ENCODE measurements at regions not wholly inside any gene's neighbourhood (a gene's known extent, or its start where the extent isn't known, plus 50 kb on each side); places are given as distances from the start of the nearest gene placed in this dataset.

DNA sequence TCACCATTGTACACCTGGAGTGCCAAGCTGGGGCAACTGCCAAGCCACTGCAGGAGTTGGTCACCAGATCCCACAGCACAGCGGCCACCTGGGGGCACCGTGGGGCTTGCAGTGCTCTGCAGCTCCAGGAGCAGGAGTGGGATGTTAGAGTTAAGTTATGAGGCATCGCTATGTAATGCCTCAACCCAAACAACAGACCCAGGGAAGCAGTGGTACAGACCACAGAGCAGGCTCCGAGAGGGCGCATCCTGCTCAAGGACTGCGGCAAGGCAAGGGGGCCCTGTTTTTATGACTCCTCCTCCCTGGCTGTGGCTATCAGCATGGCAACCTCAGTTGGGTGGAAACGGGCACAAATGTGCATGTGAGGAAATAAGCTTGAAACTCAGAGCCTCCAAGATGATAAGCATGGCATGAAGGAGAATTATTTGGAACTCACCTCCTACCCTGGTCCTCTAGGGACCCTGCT is 63.1 kb downstream of the ARL6IP4 start:
- no peaks in the 10 kb centered on the region for H3K36me3 Mint-ChIP-seq

DNA sequence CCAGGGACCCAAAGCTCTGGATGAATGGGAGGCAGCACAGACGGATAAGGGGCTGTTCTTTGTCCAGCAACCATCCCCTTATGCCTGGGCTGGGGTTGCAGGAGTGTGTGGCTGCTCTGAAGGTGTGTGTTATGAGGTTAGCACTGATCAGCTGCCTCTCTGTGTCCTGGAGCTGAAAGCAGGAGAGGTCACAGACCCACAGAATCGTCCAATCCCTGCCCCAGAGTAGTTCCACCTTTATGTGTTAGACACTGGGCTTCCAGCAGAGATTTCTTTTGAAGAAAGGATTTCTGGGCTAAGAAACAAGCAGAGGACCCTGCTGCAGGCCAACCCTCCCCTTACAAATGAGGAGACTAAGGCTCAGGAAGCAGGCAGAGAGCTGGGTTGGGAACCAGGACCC is 62.4 kb downstream of the ARL6IP4 start:
- Mint-ChIP-seq H3K4me1 (peaks cover 32% of the 10 kb centered on the region), H3K27ac (no peak overlapping the region), H3K4me3 (no peak overlapping the region), H3K9me3 (no peaks in the 10 kb centered on the region), H3K36me3 (no peaks in the 10 kb centered on the region), H3K27me3 (no peaks in the 10 kb centered on the region)
- DNase-seq = no peak

More for the DNA sequence above, 63.1 kb downstream of the ARL6IP4 start:
- H3K9me3 Mint-ChIP-seq = no peaks in the 10 kb centered on the region
- H3K4me1 Mint-ChIP-seq = peaks cover 36% of the 10 kb centered on the region
- peak; percentile 76 for DNase-seq
- peak overlapping the region; percentile 58 for H3K27ac Mint-ChIP-seq
- no peak overlapping the region for H3K4me3 Mint-ChIP-seq
- H3K27me3 Mint-ChIP-seq = no peaks in the 10 kb centered on the region

DNA sequence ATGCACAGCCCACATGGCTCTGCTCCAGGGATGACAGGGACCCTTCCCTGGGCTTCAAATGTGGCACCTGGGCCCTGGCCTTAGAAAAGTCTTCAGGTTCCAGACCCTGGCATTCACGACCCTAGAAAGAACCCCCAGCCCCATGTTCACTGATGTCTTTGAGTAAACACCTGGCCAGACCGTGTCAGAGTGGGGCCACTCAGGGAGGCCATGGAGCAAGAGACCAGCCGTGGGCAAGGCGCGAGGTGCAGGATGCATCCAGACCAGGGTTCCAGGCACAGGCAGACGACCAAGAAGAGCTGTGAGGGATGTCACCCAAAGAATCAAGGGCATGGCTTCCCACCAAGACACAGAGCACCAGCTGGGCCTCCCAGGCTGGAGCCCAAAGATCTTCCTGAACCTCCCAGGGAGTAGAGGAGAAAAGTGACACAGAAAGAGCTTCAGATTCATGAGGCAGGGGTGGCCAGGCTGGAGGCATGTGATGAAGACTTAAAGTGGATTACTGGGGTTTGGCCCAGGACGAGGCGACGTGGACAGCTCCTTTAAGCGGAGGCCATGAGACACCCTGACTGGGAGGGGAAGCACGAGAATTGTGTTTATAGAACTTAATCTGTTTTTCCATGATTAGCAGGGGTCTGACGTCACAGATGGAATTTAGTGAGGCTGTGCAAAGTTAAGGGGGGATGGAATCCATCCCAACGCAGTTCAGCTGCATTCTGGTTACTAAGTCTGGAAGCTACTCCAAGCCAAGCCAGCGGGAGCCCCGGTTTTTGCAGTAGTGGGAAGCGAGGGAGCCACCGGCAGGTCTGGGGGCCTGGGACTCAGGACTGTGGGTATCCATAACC is 61.6 kb downstream of the ARL6IP4 start:
- no peaks in the 10 kb centered on the region for H3K36me3 Mint-ChIP-seq
- no peaks in the 10 kb centered on the region for H3K27me3 Mint-ChIP-seq
- no peak overlapping the region for H3K27ac Mint-ChIP-seq
- H3K4me1 Mint-ChIP-seq = peaks cover 27% of the 10 kb centered on the region
- no peak for DNase-seq
- H3K9me3 Mint-ChIP-seq = no peaks in the 10 kb centered on the region
- H3K4me3 Mint-ChIP-seq = no peak overlapping the region

DNA sequence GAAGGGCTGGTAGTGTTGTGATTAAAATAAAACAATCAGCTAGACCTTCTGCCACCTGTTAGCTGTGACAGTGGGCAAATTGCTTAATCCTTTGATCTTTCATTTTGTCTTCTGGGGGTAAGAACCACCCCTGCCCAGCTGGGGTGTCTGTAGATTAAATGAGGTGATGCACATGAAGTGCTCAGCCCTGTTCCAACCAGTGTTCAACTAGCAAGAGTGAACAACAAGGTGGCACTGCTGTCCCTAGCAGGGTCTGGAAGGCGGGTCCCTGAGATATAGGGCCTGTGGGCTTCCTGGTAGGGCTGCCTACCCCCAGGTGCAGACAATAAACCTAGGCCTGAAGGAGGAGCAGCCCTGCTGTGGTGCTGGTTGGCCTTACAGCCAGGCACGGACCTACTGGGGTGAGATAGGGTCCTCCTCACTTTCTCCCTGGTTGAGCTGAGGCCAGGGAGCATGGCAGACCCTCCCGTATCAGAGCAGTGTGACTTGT is 60.6 kb downstream of the ARL6IP4 start:
- H3K27me3 Mint-ChIP-seq = no peaks in the 10 kb centered on the region

DNA sequence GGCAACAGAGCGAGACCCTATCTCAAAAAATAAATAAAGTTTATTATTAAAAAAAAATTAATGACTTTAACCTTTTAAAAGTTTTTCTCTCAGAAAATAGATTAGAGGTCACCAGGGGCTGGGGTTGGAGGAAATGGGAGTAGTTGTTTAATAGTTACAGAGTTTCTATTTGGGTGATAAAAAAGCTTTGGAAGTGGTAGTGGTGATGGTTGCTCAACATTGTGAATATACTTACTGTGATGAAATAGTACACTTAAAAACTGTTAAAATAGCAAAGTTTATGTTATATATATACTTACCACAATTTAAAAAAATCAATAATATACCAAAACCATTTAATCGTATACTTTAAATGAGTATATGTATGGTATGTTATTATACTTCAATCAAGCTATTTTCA is 59.6 kb downstream of the ARL6IP4 start:
- no peaks in the 10 kb centered on the region for H3K27me3 Mint-ChIP-seq

More for the DNA sequence above, 60.6 kb downstream of the ARL6IP4 start:
- Mint-ChIP-seq H3K36me3 (no peaks in the 10 kb centered on the region), H3K4me3 (no peak overlapping the region), H3K4me1 (peaks cover 22% of the 10 kb centered on the region), H3K27ac (no peak overlapping the region), H3K9me3 (no peaks in the 10 kb centered on the region)
- DNase-seq = no peak

DNA sequence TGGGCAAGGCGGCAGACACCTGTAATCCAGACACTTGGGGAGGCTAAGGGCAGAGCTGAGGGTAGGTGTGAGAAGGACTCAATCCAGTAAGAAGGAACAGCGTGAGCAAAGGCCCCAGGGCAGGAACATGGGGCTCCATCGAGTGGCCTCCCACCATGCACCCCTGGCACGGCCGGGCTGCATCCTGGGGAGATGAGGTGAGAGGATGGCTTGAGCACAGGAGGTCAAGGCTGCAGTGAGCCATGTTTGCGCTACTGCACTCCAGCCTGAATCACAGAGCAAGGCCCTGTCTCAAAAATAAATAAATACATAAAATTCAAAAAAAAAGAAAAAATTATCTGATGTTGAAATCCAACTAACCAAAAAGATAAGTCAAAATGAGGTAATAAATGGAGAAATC is 58.5 kb downstream of the ARL6IP4 start:
- no peak for DNase-seq
- no peak overlapping the region for H3K4me3 Mint-ChIP-seq
- no peak overlapping the region for H3K27ac Mint-ChIP-seq
- H3K36me3 Mint-ChIP-seq = peaks cover 2% of the 10 kb centered on the region
- H3K9me3 Mint-ChIP-seq = no peaks in the 10 kb centered on the region
- H3K27me3 Mint-ChIP-seq = no peaks in the 10 kb centered on the region
- peaks cover 24% of the 10 kb centered on the region for H3K4me1 Mint-ChIP-seq

More for the DNA sequence above, 59.6 kb downstream of the ARL6IP4 start:
- Mint-ChIP-seq H3K4me3 (no peak overlapping the region), H3K36me3 (no peaks in the 10 kb centered on the region), H3K9me3 (no peaks in the 10 kb centered on the region), H3K27ac (no peak overlapping the region), H3K4me1 (peaks cover 23% of the 10 kb centered on the region)
- no peak for DNase-seq

DNA sequence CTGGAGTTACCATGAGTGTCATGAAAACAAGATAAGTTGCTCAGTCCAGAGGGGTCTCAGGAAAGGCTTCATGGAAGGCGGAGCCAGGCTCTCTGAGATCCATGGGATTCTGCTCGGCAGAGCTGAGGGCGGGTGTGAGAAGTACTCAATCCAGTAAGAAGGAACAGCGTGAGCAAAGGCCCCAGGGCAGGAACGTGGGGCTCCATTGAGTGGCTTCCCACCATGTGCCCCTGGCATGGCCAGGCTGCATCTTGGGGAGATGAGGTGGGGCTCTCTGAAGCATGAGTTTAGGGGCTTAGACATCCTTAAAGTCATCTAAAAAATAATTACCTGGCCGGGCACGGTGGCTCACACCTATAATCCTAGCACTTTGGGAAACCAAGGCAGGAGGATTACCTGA is 58.0 kb downstream of the ARL6IP4 start:
- Mint-ChIP-seq H3K27ac (no peak overlapping the region), H3K9me3 (no peaks in the 10 kb centered on the region), H3K4me1 (peaks cover 24% of the 10 kb centered on the region), H3K4me3 (no peak overlapping the region), H3K27me3 (no peaks in the 10 kb centered on the region), H3K36me3 (peaks cover 6% of the 10 kb centered on the region)
- DNase-seq = no peak

DNA sequence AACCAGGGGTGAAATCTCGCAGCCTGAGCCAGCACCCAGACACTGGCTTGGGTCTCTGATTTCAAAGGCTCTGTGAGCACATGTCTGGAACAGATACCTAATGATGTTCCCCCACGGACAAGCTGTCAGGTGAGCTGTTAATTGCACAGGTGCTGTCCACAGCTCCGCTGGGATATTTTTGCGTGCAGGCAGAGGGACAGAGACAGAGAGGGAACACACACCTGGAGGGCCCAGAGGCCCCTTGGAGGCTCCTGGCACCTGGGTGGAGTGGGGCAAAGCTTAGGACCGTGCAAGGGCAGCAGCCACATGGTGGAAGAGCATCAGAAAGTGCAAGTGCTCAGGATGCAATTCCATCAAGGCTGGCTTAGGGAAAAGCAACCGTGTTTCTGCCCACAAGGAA is 57.3 kb downstream of the ARL6IP4 start:
- Mint-ChIP-seq H3K36me3 (peaks cover 8% of the 10 kb centered on the region), H3K4me1 (peaks cover 23% of the 10 kb centered on the region), H3K9me3 (no peaks in the 10 kb centered on the region), H3K27ac (no peak overlapping the region), H3K4me3 (no peak overlapping the region), H3K27me3 (no peaks in the 10 kb centered on the region)
- DNase-seq = no peak

DNA sequence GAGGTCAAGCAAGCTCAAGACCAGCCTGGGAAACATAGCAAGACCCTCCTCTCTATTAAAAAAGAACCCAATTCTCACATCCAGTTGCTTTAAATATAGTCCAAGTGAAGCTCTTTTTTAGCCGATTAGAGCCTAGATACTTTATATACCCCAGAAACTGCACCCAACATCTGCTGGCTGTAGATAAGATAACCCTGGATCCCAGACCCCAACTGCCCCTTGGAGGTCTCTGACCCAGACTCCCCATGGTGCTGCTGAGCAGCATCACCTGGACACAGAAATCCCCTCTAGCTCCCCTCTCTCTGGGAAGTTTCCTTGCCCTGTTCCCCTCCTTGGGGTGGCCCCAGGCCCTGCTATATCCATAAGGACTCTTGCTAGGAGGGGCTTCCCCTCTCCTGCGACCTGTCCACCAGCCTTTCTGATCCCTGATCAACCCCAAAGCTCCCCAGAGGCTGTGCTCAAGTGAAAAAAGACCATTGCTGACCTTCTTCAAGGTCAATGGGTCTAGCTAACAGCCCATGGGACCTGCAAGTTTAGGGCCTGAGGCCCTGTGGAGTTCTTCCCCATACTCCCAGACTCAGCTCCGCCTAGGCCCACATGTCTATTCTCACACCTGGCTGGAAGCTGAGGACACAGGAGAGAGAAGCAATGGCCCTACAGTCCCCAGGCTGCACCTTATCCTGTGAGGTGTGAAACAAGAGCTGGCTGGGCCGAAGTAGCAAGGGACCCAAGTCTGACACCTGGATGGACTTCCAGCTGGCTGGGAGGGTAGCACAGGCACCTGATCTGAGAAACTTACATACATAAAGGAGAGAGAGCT is 56.2 kb downstream of the ARL6IP4 start:
- Mint-ChIP-seq H3K4me3 (no peak overlapping the region), H3K4me1 (peaks cover 23% of the 10 kb centered on the region), H3K27me3 (no peaks in the 10 kb centered on the region), H3K27ac (no peak overlapping the region), H3K36me3 (peaks cover 8% of the 10 kb centered on the region), H3K9me3 (no peaks in the 10 kb centered on the region)
- no peak for DNase-seq

DNA sequence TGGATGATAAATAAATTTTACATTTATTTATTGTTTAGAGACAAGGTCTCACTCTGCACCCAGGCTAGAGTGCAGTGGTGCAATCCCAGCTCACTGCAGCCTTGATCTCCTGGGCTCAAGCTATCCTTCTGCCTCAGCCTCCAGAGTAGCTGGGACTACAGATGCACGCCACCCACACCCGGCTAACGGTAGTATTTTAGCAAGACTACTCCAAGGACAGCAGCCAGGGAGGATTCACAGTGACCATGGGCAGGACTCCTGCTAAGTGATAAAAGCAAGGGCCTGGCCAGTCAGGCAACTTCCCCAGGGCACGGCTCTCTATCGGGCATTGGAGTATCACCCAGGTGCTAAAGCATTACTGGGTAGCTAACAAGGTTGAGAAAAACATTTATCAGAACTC is 55.4 kb downstream of the ARL6IP4 start:
- H3K36me3 Mint-ChIP-seq = peaks cover 8% of the 10 kb centered on the region
- no peaks in the 10 kb centered on the region for H3K27me3 Mint-ChIP-seq
- peaks cover 21% of the 10 kb centered on the region for H3K4me1 Mint-ChIP-seq
- H3K27ac Mint-ChIP-seq = no peak overlapping the region
- H3K9me3 Mint-ChIP-seq = no peaks in the 10 kb centered on the region
- DNase-seq = no peak
- no peak overlapping the region for H3K4me3 Mint-ChIP-seq

DNA sequence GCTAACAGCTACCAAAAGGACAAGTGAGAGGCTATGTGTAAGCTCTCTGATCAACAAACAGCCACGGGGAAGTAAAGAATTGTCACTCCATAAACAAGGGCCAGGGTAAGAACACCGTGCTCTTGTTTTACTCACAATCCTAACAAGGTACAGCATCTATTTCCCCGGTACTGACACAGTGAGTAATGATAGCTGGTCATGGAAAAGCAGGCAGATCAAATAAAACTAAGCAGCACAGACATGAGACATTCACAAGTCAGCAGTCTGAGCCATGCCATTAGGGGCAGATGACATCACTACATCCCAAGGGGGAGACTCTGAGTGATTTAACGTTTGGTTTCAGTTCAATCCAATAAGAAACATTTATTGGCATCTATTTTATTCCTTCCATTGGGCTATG is 54.4 kb downstream of the ARL6IP4 start:
- no peaks in the 10 kb centered on the region for H3K9me3 Mint-ChIP-seq
- peak overlapping the region; percentile 52 for H3K27ac Mint-ChIP-seq
- H3K36me3 Mint-ChIP-seq = peaks cover 8% of the 10 kb centered on the region
- peaks cover 21% of the 10 kb centered on the region for H3K4me1 Mint-ChIP-seq
- no peak for DNase-seq
- no peaks in the 10 kb centered on the region for H3K27me3 Mint-ChIP-seq
- peak overlapping the region; percentile 9 for H3K4me3 Mint-ChIP-seq

DNA sequence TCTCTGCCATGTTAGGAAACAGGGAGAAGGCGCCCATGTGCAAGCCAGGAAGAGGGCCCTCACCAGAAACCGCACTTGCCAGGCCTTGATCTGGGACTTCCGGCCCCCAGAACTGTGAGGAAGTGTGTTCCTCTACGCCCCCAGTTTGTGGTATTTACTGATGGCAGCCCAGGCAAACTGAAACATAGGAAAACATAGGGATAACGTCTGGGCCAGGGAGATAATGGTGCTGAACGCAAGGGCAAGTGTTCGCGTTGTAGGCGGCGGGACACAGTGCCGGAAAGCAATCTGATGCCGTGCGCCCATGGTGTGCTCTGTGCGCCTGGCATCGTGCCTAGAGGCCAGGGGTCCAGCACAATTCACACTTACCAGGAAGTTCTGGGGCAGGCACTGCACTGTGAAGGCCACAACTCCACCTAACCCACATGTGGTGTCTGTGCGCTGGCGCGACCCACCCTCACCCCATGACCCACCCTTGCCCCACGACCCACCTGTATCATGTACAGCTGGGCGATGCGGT is 53.6 kb downstream of the ARL6IP4 start:
- H3K9me3 Mint-ChIP-seq = no peaks in the 10 kb centered on the region
- H3K27ac Mint-ChIP-seq = peak overlapping the region; percentile 71
- peak; percentile 15 for DNase-seq
- H3K4me1 Mint-ChIP-seq = peaks cover 21% of the 10 kb centered on the region
- H3K4me3 Mint-ChIP-seq = peak overlapping the region; percentile 44
- no peaks in the 10 kb centered on the region for H3K27me3 Mint-ChIP-seq
- H3K36me3 Mint-ChIP-seq = peaks cover 8% of the 10 kb centered on the region

DNA sequence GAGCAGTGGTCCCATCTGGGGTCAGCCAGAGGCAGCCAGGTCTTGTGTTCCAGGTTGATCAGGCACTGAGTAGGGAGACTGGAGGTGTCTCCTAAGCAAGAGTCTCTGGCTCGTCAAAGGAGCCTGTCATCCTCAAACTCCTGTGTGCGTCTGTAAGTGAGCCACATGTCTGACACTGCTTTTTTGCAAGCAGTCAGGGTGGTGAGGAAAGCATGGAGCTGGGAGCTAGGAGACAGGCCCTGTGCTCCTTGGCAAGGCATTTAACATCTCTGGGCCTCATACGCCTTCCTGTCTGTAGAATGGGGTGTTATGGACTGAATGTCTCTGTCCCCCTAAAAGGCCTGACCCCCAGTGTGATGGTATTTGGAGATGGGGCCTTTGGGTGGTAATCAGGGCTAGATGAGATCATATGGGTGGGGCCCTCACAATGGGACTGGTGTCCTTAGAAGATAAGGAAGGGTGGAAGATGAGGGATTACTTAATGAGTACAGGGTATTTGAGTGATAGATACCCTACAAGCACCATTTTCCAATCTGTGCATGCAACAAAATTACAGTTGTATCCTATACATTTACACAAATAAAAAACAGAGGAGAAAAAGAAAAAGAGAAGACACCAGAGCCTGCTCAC is 53.0 kb downstream of the ARL6IP4 start:
- Mint-ChIP-seq H3K36me3 (peaks cover 8% of the 10 kb centered on the region), H3K27ac (peak overlapping the region; percentile 71), H3K4me1 (peaks cover 23% of the 10 kb centered on the region), H3K9me3 (no peaks in the 10 kb centered on the region), H3K27me3 (no peaks in the 10 kb centered on the region), H3K4me3 (peak overlapping the region; percentile 44)
- DNase-seq = no peak

DNA sequence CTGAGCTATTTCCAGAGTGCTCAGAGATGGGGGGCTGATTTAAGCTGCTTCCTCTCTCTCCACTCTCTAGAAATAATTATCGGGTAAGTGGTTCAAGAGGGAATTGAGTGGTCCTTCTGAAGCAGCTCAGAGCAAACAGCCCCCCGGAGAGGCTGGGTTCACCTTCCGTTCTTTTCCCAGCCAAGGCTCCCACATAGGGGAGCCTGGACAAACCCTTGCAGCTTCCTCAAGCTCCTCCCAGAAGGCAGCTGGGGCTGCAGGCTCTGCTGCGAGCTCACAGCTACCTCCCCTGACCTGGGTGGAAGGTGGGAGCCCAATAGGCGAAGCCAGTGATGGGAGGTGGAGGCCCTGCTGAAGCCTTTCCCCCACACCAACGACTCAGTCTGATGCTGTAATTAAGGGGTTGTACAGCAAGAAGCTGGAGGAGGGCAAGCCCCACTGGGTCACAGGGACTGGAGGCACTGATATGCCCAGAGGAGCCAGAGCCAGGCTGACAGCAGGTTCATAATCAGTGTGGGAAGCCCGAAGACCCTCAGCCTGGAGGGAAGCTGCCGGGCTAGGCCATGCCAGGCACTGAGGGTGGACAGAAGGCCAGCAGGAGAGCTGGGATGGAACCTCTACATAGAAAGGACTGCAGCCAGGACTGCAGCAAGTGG is 52.4 kb downstream of the ARL6IP4 start:
- no peaks in the 10 kb centered on the region for H3K27me3 Mint-ChIP-seq
- peak overlapping the region; percentile 71 for H3K27ac Mint-ChIP-seq
- H3K4me3 Mint-ChIP-seq = no peak overlapping the region
- H3K4me1 Mint-ChIP-seq = peaks cover 23% of the 10 kb centered on the region
- DNase-seq = no peak
- no peaks in the 10 kb centered on the region for H3K9me3 Mint-ChIP-seq
- peaks cover 8% of the 10 kb centered on the region for H3K36me3 Mint-ChIP-seq
